HG02973 (cell line): ENCODE measurements at regions not wholly inside any gene's neighbourhood (a gene's known extent, or its start where the extent isn't known, plus 50 kb on each side); places are given as distances from the start of the nearest gene placed in this dataset.
"Not testable (repeated sequence)": the region's sequence is repeated elsewhere in the genome, so short reads cannot be mapped to it uniquely, and the experiment has no call there.

Experiments
- ATAC-seq: cut with Tn5 transposase; IDR thresholded peaks from one replicate; pipeline ENCODE4 v1.9.1; 2021; ENCODE audit warnings: moderate library complexity; ENCODE audit not compliant: unreplicated experiment

DNA sequence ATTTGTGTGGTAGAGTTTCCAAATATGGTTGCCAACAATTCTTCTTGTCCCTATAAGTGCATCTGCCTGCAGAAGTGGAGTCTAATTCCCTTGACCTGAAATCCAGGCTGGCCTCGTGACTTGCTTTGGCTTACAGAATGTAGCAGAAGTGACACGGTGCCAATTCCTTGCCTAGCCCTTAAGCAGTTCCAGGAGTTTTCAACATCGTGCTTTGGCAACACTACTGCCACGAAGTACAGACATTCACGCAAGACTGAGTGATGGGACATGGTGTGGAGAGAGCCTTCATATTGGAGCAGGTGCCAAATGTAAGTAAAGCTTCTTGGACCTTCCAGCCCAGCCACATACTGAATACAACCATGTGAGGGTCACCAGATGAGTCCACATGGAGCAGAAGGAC is 92.9 kb upstream of the NEK6 start:
- no peak for ATAC-seq

DNA sequence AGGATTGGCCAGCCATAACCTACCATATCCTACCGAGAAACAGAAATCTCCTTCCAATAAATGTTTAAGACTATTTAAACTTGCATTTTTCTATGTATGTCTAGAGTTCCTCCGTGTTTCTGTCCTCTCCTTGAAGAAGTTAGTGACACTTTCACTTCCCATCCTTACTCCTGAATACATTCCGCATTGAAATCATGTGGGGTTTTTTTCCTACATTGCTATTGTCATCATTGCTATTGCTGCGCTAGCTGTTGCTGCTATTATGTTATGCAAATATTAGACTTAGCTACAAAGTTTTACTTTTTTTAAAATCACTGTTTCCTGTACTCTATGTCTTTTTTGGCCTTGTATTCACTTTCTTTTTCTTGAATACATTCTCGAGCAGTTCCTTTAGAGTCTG is 83.3 kb upstream of the NEK6 start:
- ATAC-seq: no peak

DNA sequence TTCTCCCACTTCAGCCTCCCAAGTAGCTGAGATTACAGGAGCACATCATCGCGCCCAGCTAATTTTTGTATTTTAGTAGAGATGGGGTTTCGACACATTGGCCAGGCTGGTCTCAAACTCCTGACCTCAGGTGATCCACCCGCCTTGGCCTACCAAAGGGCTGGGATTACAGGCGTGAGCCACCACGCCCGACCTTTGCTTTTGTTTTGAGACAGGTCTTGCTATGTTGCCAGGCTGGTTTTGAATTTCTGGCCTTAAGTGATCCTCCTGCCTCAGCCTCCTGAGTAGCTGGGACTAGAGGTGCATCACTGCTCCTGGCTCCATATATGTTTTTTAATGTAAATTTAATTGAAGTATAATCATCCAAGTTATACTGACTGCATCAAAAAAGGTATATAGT is 80.2 kb upstream of the NEK6 start:
- not testable (repeated sequence) for ATAC-seq

DNA sequence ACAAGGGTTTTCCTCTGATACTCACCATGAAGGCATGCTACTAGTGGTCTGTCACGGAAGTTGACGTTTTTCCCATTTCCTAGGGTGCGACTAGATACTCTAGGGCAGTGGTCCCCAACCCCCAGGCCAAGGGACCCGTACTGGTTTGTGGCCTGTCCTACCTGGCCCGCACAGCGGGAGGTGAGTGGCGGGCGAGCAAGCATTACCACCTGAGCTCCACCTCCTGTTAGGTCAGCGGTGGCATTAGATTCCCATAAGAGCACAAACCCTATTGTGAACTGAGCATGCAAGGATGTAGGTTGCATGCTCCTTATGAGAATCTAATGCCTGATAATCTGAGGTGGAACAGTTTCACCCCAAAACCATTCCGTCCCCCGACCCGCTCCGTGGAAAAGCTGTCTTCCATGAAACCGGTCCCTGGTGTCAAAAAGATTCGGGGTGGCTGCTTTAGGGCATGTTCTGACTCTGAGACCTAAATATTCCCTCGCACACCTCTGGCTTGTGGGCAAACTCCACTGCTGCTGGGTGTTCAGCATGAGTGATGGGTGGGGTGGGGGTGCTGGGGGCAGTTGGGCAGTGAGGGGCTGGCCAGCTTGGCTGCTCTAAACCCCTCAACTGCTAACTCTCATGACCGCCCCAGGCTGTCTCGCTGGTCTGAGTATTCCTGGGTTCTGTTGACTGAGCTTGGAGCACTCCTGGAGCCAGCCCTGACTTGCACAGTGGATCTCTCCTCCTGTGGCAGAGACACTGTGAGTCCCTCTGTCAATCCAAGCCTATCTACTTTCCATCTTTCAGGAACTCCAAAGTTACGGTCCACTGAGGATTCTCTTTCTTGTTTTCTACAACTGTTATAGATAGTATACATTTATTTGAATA is 78.3 kb upstream of the NEK6 start:
- no peak for ATAC-seq

DNA sequence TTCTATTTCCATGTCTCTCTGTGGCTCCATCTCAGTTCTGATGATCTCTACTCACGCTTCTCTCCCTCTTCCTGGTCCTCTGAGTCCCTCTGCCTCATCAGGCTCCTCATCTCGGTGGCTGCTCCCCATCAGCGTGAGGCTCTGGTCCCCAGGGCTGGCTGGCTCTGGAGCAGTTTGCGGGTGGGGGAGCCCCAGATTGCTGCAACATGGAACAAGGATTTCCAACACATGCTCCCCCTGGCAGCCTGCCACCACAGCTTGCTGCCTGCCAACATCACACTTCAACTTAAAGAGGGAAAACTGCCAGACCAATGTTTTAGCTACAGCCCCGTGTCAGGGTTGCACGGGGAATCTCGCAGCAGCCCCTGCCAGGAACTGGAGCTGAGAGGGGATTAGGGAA is 77.2 kb upstream of the NEK6 start:
- no peak for ATAC-seq

DNA sequence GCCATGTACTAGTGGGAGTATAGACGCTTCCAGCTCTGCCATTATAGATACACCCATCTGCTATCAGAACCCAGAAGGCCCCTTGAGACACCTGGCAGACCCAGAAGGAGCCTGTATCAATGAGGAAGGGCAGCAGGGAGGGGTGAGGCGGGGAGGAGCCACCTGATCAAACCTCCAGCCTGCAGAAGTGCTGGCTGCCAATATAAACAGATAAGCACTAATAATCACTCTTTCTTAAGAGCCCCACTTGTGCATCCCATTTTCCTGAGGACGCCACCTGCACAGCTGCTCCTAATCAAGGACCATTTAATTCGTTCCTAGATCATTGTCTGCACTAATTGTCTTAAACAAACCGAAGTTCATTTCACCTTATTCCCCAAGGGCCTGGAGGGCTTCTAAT is 75.0 kb upstream of the NEK6 start:
- ATAC-seq: no peak

DNA sequence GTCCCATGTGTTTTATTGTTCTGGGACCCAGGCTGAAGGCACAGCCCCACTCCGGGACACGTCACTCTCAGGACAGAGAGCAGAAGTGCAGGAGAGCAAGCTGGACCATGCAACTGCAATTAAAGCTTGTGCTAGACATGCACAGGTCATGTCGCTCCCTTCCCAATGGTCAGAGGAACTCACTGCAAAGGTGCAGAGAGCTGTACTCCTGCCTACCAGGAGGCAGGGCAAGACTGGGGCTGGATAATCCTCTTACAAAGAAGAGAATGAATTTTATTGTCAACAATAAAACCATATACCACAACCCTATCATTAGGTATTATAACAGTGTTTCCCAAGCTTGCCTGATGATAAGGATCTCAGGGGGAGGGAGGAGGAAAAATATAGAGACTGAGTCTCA is 74.0 kb upstream of the NEK6 start:
- ATAC-seq: no peak

DNA sequence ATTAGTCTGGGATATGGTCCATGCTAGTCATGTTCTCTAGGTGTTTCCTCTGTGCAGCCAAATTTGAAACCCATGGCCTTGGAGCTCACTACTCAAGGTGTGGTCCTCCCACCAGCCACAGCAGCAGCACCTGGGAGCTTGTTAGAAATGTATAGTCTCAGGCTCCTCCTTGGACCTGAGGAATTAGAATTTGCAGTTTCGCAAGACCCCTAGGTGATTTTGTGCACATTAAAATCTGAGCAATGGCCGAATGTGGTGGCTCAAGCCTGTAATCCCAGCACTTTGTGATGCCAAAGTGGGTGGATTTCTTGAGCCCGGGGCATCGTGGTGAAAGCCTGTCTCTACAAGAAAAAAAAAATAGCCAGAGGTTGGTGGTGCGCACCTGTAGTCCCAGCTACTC is 72.3 kb upstream of the NEK6 start:
- ATAC-seq: no peak

DNA sequence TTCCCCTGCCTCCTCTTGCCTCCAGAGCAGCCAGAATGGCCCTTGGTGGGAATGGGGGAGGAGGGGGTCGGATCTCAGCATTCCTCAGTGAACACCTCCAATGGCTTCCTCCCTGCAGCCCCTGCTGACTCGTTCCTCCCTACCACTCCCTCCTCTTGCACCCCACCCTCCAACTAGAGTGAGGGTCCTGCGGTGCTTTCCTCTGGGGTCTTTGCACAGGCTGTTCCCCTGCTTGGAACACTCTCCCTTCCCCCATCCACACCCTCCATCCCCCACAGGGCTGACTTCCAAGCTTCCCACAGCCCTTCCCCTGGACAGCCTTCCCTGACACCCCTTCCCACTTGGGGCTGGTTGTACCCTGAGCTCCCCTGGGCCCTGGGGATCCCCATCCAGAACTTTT is 70.4 kb upstream of the NEK6 start:
- no peak for ATAC-seq

DNA sequence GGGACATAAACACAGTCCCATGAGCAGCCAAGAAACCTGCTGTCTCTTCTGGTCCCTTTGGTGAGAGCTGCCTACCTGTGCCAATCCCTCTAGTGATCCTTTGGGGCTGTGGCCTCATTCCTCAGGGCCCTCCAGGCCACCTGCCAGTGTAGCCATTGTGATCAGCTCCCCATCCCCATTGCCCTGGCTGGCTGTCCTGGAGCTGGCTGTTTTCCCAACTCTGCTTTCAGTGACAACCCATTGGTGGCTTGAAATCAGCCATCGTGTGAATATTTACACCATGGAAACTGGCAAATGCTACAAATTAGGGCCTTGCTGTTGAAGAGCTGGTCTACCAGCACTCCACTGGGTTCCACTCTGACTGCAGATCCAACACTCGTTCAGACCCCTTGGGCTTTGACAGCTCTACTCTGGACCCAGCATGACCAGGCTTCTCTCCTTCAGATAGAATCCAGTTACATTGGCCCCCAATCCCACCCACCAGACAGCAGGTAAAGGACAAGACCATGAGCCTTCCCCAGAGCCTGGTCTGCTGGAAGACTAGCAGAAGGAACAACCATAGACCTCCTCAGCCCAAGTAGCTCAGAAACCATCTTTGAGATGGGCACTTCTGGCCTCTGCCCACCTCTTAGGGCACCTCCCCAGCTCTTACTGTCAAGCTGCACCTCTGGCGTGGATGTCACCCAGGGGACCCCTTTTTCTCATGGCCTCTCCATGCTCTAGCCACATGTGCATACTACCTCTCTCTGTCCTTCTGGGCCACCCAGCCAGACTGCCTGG is 69.2 kb upstream of the NEK6 start:
- ATAC-seq: no peak

DNA sequence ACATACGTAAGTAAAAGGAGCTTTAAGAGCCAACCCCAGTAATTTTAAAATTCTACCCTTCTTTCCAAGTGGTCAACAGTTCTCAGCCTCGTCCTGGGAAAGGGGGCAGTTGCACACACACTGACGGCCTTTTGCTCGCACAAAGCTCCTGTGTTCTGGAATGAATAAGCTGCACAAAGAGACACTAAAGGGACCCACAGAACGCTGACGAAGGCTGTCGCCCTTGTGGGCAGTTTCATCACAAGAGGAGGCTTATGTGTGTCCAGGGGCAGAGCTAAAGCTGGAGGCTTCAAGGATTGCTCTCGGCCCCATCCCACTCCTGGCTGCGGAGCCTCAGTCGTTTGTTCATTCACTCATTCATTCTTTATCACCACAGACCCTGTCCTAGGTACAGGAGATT is 67.0 kb upstream of the NEK6 start:
- no peak for ATAC-seq

DNA sequence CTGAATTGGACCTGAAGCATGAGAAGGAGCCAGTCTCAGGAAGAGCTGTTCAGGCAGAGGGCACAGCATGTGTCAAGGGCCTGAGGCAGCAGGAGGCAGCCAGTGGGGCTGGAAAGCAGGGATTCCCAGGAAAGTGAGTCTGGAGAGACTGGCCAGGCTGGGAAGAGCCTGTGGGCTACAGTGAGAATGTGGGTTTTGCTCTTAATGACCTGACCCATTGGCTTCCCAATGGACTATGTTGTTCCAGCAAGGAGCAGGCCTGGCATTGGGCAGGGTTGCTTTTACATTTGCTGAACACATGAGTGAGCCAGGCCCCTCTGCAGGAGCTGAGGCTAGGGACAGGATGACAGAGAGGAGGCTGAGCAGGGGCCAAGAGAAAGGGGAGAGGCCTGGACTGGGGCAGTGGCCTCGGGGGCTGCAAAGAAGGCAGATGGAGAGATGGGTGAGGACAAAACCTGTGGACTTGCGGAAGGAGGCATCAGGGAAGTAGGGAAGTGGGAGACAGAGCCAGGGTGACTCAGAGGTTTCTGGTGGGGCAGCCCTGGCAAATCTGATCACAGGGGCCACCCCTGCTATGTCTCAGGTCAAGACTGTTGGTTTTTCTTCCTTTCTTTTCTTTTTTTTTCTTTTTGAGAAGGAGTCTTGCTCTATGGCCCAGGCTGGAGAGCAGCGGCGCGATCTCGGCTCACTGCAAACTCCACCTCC is 65.9 kb upstream of the NEK6 start:
- ATAC-seq: no peak

DNA sequence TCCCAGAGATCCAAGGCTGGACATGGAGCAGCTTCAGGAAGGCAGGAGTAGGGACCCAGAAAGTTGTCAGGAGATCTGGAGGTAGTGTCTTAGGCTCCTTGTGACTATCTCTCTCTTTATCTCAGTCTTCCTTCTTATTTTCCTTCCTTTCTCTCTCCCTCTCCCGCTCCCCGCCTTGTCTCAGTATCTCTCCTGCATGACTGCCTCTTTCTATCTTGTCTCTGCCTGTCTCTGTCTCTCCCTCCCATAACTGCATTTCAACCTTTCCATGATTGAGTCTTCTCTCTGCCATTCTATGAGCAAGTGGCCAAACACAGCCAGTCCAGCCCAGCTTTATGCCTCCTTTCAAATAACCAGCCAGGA is 61.0 kb upstream of the NEK6 start:
- ATAC-seq: no peak

DNA sequence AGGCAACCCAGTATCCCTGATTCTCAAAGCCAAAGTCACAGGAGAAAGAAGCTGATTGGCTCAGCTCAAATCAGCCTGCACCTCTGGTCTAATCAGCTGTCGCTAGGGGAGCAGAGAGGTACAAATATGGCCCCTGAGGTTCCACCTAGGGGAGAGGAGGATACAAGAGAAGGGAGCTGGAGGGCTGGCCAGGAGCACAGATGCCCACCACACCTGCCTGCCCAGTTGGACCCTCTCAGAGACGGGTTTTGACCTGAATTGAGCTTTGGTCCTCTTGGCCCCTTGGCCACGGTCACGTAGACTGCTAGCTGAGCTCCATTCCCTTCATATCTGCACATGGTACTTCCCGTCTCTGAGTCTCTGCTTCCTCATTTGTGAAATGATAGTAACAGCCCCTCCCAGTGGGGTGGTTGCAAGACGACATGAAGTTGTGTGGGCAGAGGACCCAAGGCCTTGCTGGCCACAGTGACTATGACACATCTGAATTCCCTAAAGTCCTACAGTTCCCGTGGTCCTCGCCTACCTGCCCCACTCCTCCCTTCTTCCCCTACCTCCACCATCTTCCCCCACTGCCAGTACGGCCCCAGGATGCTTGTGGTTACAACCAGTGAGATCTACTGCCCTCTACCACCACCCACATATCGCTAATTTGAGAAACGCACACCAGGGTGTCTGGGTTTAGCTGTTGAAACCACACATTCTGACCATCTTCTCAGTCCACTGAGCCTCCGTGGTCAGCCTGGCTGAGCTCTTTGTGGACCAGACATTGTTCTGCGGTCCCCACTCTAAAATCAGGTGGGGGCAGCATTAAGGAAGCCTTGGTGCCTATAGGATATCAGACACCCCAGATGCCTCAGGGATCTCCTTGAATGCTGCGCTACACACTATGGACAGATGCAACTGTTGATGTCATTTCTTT is 60.3 kb upstream of the NEK6 start:
- ATAC-seq: peak; percentile 53

DNA sequence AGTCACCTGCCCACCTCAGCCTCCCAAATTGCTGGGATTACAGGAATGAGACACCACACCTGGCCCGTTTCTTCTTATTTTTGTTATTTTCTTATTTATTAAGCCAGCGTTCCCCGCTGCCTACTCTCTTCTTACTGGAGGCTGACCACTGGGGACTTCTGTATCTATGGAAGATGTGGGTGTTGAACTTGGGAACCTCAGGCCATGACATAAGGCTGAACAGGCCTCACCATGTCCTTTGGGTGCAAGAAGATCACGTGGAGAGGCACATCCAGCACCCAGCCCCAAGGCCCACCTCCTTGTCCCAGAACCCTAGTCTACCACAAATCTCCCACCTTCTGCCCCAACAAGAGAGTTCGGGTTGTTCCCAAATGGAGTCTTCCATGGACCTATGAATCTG is 59.4 kb upstream of the NEK6 start:
- no peak for ATAC-seq

DNA sequence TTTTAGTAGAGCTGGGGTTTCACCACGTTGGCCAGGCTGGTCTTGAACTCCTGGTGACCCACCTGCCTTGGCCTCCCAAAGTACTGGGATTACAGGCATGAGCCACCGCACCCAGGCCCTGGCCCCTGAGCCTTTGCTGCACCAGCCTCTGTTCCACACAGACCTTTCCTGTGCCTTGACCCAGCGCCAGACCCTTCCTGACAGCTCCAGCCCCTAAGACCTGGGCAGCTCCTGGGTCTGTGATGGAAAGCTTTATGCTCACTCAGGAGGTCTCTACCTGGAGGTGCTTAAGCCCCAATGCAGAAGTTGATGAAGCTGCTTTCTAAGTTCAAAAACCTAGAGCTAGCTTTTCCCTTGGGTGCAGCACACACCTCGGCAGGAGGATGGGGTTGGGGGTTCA is 58.8 kb upstream of the NEK6 start:
- no peak for ATAC-seq

DNA sequence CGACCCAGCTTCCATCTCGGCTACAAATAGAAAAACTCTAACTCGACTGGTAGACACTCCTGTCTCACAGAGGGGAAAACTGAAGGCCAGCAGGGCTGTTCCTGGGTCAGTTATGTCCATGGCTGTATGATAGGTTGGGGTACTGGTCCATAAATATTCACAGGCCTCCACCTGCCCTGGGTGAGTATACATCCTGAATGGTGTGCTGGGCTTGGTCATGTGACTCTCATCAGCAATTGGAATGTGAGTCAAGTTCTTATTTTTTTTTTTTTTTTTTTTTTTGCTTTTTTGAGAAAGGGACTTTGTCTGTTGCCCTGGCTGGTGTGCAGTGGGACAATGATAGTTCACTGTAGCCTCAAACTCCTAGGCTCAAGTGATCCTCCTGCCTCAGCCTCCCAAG is 58.3 kb upstream of the NEK6 start:
- ATAC-seq: no peak

DNA sequence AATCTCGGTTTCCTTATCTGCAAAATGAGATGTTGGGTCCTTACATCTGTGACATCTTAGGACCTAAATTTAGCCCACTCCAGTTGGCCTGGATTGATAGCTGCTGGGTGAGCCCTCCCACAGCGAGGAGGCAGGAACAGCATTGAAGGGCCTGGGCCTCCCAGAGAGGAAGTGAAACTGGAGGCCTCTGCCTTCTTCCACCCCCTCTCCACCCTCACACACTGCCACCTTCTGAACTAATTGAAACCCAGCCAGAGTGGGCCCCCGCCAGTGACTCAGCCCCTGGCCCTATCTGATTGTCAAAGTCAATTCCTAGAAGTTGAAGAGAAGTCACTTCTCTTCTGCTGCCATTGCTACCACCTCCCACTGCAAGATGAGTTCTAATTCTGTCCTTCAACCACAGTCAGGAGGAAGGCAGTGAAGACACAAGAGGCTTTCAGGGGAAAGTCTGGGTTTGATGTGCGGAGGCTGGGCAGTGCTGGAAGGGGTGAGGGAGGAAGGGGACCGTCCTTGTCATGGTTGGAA is 55.2 kb upstream of the NEK6 start:
- ATAC-seq: peak; percentile 66

DNA sequence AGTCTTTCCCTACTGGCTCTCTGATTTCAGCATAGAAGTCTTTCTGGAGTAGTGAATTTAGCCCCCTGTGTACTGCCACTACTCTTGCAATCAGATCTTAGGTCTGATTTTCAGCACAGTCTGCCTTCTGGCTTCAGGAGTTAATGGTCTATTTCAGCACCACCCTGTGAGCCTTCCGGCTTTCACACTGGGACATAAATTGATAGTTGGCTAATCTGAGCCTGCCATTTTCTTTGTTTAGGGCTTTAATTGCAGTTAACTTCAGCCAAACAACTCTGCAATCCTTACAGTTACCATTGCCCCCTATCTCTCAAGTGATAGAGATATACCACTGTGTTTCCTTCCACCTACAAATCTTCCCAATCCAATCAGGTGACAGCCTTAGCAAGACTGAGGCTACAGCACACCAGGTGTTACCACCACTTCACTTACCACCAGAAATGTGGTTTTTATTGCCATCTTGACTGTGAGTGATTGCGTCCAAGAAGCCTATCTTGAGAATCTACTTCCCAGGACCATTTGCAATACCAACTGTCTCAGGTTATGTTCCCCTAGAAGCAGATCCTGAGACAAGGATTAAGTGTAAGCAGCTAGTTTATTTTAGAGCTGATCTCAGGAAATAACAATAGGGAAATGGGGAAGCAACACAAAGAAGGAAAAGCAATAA is 51.9 kb upstream of the NEK6 start:
- ATAC-seq: no peak

DNA sequence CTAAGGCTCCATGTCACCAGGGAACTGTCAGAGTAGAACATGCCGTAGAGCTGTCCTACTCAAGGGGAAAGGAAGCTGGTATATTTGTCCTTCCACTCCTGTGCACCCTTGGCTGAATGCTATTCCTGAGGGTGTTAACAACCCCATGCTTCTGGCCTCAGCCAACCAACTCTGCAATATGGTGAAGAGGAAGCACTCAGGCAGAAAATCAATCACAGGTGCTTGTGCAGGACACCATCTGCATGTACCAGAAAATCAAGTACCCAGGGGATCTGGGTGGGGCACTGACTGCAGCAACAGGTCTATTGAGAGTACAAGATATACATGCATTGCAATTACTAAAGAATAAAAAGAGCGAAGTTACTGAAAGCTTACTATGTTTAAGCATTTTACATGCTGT is 51.4 kb upstream of the NEK6 start:
- ATAC-seq: no peak
